Left hindlimb (tissue), 1 donor: ENCODE measurements at regions not wholly inside any gene's neighbourhood (a gene's known extent, or its start where the extent isn't known, plus 50 kb on each side); places are given as distances from the start of the nearest gene placed in this dataset.

Experiments
- DNase-seq: peaks from one replicate; pipeline ENCODE4 v3.0.0-alpha.2; 2018

GRCh38 chr5:98468188-98468869, 305.1 kb upstream of the RGMB start:
- no peak for DNase-seq

- no peak for DNase-seq
Measured at GRCh38 chr5:98470747-98471146, 302.7 kb upstream of the RGMB start.

- no peak for DNase-seq
Measured at GRCh38 chr5:98471458-98471857, 302.0 kb upstream of the RGMB start.

GRCh38 chr5:98474216-98474615, 299.2 kb upstream of the RGMB start:
- DNase-seq = no peak

- no peak for DNase-seq
Measured at GRCh38 chr5:98474782-98475181, 298.7 kb upstream of the RGMB start.

GRCh38 chr5:98482321-98483300, 290.9 kb upstream of the RGMB start:
- no peak for DNase-seq

- no peak for DNase-seq
Measured at GRCh38 chr5:98483301-98483685, 290.2 kb upstream of the RGMB start.

- no peak for DNase-seq
Measured at GRCh38 chr5:98489021-98489420, 284.4 kb upstream of the RGMB start.

- DNase-seq = no peak
Measured at GRCh38 chr5:98490348-98490747, 283.1 kb upstream of the RGMB start.

GRCh38 chr5:98492258-98492657, 281.2 kb upstream of the RGMB start:
- DNase-seq = no peak

- no peak for DNase-seq
Measured at GRCh38 chr5:98497418-98497817, 276.0 kb upstream of the RGMB start.

- DNase-seq = no peak
Measured at GRCh38 chr5:98498028-98498427, 275.4 kb upstream of the RGMB start.

- no peak for DNase-seq
Measured at GRCh38 chr5:98499892-98500291, 273.6 kb upstream of the RGMB start.

- no peak for DNase-seq
Measured at GRCh38 chr5:98500811-98501210, 272.7 kb upstream of the RGMB start.

GRCh38 chr5:98503616-98504015, 269.8 kb upstream of the RGMB start:
- no peak for DNase-seq

GRCh38 chr5:98504505-98504904, 269.0 kb upstream of the RGMB start:
- DNase-seq = no peak

- DNase-seq = peak; percentile 52
Measured at GRCh38 chr5:98510143-98510985, 263.1 kb upstream of the RGMB start.

- no peak for DNase-seq
Measured at GRCh38 chr5:98513380-98513779, 260.1 kb upstream of the RGMB start.

GRCh38 chr5:98514215-98514614, 259.2 kb upstream of the RGMB start:
- DNase-seq = no peak

- no peak for DNase-seq
Measured at GRCh38 chr5:98516701-98517100, 256.8 kb upstream of the RGMB start.

- no peak for DNase-seq
Measured at GRCh38 chr5:98517560-98518366, 255.7 kb upstream of the RGMB start.

GRCh38 chr5:98518754-98519153, 254.7 kb upstream of the RGMB start:
- DNase-seq = no peak
